SK-N-SH treated with all-trans-retinoic acid at 6 μM for 48 hours (cell line): ENCODE measurements at regions not wholly inside any gene's neighbourhood (a gene's known extent, or its start where the extent isn't known, plus 50 kb on each side); places are given as distances from the start of the nearest gene placed in this dataset.

ENCODE experiments used
- BACH2 ChIP-seq: fragments of 250-450 bp; sonication (Bioruptor Pico); IDR thresholded peaks from 2 replicates; pipeline ENCODE4 v1.9.0; 2021; ENCODE audit warnings: mild to moderate bottlenecking, borderline replicate concordance
- ESRRG ChIP-seq: fragments of 250-450 bp; sonication (Bioruptor Pico); IDR thresholded peaks from 2 replicates; pipeline ENCODE4 v1.6.1; 2021; ENCODE audit warnings: mild to moderate bottlenecking
- PATZ1 ChIP-seq: fragments of 250-450 bp; sonication (Bioruptor Pico); IDR thresholded peaks from 2 replicates; pipeline ENCODE4 v1.8.0; 2020; ENCODE audit warnings: mild to moderate bottlenecking, moderate library complexity, borderline replicate concordance
- TCF4 ChIP-seq: fragments of 250-450 bp; sonication (Bioruptor Pico); IDR thresholded peaks from 2 replicates; pipeline ENCODE4 v1.8.0; 2021; ENCODE audit warnings: mild to moderate bottlenecking, moderate library complexity, borderline replicate concordance
- TOX ChIP-seq: fragments of 250-450 bp; sonication (Bioruptor Pico); IDR thresholded peaks from 2 replicates; pipeline ENCODE4 v1.8.0; 2021; ENCODE audit warnings: mild to moderate bottlenecking, moderate library complexity, borderline replicate concordance
- TSHZ2 ChIP-seq: fragments of 250-450 bp; sonication (Bioruptor Pico); IDR thresholded peaks from 2 replicates; pipeline ENCODE4 v1.5.0; 2020; ENCODE audit warnings: mild to moderate bottlenecking, moderate library complexity
- ZFP3 ChIP-seq: fragments of 250-450 bp; sonication (Bioruptor Pico); IDR thresholded peaks from 2 replicates; pipeline ENCODE4 v1.5.0; 2020; ENCODE audit warnings: mild to moderate bottlenecking, moderate library complexity
- ZFP30 ChIP-seq: fragments of 450-650 bp; formaldehyde crosslinking; IDR thresholded peaks from 2 replicates; pipeline ENCODE4 v1.5.0; 2022; ENCODE audit warnings: mild to moderate bottlenecking, moderate library complexity

GRCh38 chr3:74089814-74090213 is 465.1 kb upstream of the PDZRN3 start:
- no peak for TF ChIP-seq ZFP3
- no peak for TF ChIP-seq PATZ1 (CRISPR knock-in tag)
- no peak for TF ChIP-seq ESRRG (CRISPR knock-in tag)
- no peak for TF ChIP-seq TCF4 (CRISPR knock-in tag)
- TF ChIP-seq BACH2 (CRISPR knock-in tag), result no peak
- TF ChIP-seq TOX (CRISPR knock-in tag), result no peak
- no peak for TF ChIP-seq ZFP30 (CRISPR knock-in tag)
- no peak for TF ChIP-seq TSHZ2 (CRISPR knock-in tag)
